H1 (cell line): ENCODE measurements at regions not wholly inside any gene's neighbourhood (a gene's known extent, or its start where the extent isn't known, plus 50 kb on each side); places are given as distances from the start of the nearest gene placed in this dataset.
"Not testable (repeated sequence)": the region's sequence is repeated elsewhere in the genome, so short reads cannot be mapped to it uniquely, and the experiment has no call there.

Experiments used
- CTCF ChIA-PET: fragments of 300-600 bp; sonication (Branson Sonifier 250); formaldehyde crosslinking; loops from one replicate; lab custom pipeline; 2021; ENCODE audit not compliant: partially characterized antibody; lab: Charles Lee
- POLR2A ChIA-PET: fragments of 300-600 bp; sonication (Branson Sonifier 250); formaldehyde crosslinking; loops from one replicate; lab custom pipeline; 2021; ENCODE audit warnings: inconsistent platforms; ENCODE audit not compliant: partially characterized antibody; lab: Charles Lee
- DNase-seq, 2 experiments: peaks; one replicate each; pipeline versions ENCODE4 v3.0.0 to v3.0.0-alpha.2; 2010 to 2022; ENCODE audit warnings: low spot score in 2 of 2, low read depth in 1 of 2, mixed read lengths in 1 of 2
- FAIRE-seq: peaks from 2 replicates; lab custom pipeline; 2011; peaks lifted over from hg19 to GRCh38; lab: Jason Lieb, UNC
- H2AFZ ChIP-seq: 2 replicates; pipeline ENCODE4 v1.8.1; 2012; ENCODE audit warnings: low read length, inconsistent platforms
- H2AK5ac ChIP-seq: 2 replicates; pipeline ENCODE4 v1.6.1; 2013; ENCODE audit warnings: low read depth, low read length
- H2BK120ac ChIP-seq: replicated peaks from 2 replicates; pipeline ENCODE3; 2013; ENCODE audit warnings: low read depth, low read length, inconsistent platforms
- H2BK12ac ChIP-seq: 2 replicates; pipeline ENCODE4 v1.6.1; 2013; ENCODE audit warnings: low read depth, low read length
- H2BK15ac ChIP-seq: 2 replicates; pipeline ENCODE4 v1.6.1; 2013; ENCODE audit warnings: low read length
- H2BK20ac ChIP-seq: 2 replicates; pipeline ENCODE4 v1.6.1; 2013; ENCODE audit warnings: low read length
- H2BK5ac ChIP-seq: 2 replicates; pipeline ENCODE4 v1.6.1; 2013; ENCODE audit warnings: low read depth, low read length
- H3K14ac ChIP-seq: 2 replicates; pipeline ENCODE4 v1.6.1; 2013; ENCODE audit warnings: inconsistent platforms; ENCODE audit not compliant: insufficient read length
- H3K18ac ChIP-seq: 2 replicates; pipeline ENCODE4 v1.6.1; 2013; ENCODE audit warnings: low read length; ENCODE audit errors: extremely low read depth
- H3K23ac ChIP-seq: 2 replicates; pipeline ENCODE4 v1.6.1; 2013; ENCODE audit warnings: inconsistent platforms; ENCODE audit not compliant: insufficient read length
- H3K23me2 ChIP-seq: 2 replicates; pipeline ENCODE4 v1.6.1; 2013; ENCODE audit warnings: low read depth, low read length
- H3K27ac ChIP-seq: 2 replicates; pipeline ENCODE4 v1.6.1; 2011; ENCODE audit warnings: low read depth, low read length, inconsistent platforms
- H3K27me3 ChIP-seq, 4 experiments: replicated peaks in 1 of 4; 1 replicate in 1 of 4; 2 replicates in 3 of 4; pipeline versions ENCODE4 v1.6.1 to v1.8.1; 2011 to 2013; ENCODE audit warnings: low read length in 3 of 4, mild to moderate bottlenecking in 3 of 4, inconsistent platforms in 2 of 4, mixed read lengths in 2 of 4, moderate library complexity in 1 of 4; ENCODE audit not compliant: control insufficient read depth in 3 of 4, insufficient read depth in 3 of 4; ENCODE audit errors: extremely low read depth in 1 of 4
- H3K36me3 ChIP-seq, 4 experiments: 2 replicates each; pipeline versions ENCODE4 v1.6.1 to v1.8.1; 2011 to 2013; ENCODE audit warnings: mild to moderate bottlenecking in 4 of 4, low read length in 3 of 4, moderate library complexity in 2 of 4, control low read depth in 1 of 4, inconsistent platforms in 1 of 4; ENCODE audit not compliant: insufficient read depth in 4 of 4, control insufficient read depth in 2 of 4
- H3K4ac ChIP-seq: replicated peaks from 2 replicates; pipeline ENCODE3; 2013; ENCODE audit warnings: low read length, low read depth, mixed read lengths, inconsistent platforms; ENCODE audit not compliant: insufficient read length
- H3K4me1 ChIP-seq, 4 experiments: replicated peaks in 1 of 4; 1 replicate in 1 of 4; 2 replicates in 3 of 4; pipeline versions ENCODE4 v1.6.1 to v1.8.1; 2011 to 2013; ENCODE audit warnings: low read length in 3 of 4, inconsistent platforms in 2 of 4, mixed read lengths in 1 of 4; ENCODE audit not compliant: insufficient read depth in 4 of 4, control insufficient read depth in 3 of 4
- H3K4me2 ChIP-seq, 2 experiments: 2 replicates each; pipeline versions ENCODE4 v1.6.1 to v1.8.1; 2011 to 2013; ENCODE audit warnings: low read depth in 2 of 2, low read length in 2 of 2, control low read depth in 1 of 2, inconsistent platforms in 1 of 2, mild to moderate bottlenecking in 1 of 2; ENCODE audit not compliant: insufficient read depth in 1 of 2
- H3K4me3 ChIP-seq, 4 experiments: fragments of 200-600, 300-600 bp in 1 of 4; sonication (generic), shearing (Covaris generic), sonication (Bioruptor Twin) in 1 of 4; 2 replicates each; pipeline versions ENCODE4 v1.5.1 to v1.8.1; 2011 to 2016; ENCODE audit warnings: low read length in 4 of 4, low read depth in 3 of 4, control low read depth in 2 of 4, inconsistent platforms in 2 of 4, mild to moderate bottlenecking in 2 of 4, mixed read lengths in 1 of 4, moderate library complexity in 1 of 4; ENCODE audit not compliant: insufficient read depth in 2 of 4; ENCODE audit errors: extremely low read depth in 1 of 4
- H3K56ac ChIP-seq: replicated peaks from 2 replicates; pipeline ENCODE3; 2013; ENCODE audit warnings: low read depth, mild to moderate bottlenecking, mixed read lengths, low read length, inconsistent platforms; ENCODE audit not compliant: insufficient read length
- H3K79me1 ChIP-seq: 2 replicates; pipeline ENCODE4 v1.6.1; 2013; ENCODE audit warnings: low read depth, low read length, control low read depth
- H3K79me2 ChIP-seq, 2 experiments: 2 replicates each; pipeline versions ENCODE4 v1.6.1 to v1.8.1; 2012 to 2013; ENCODE audit warnings: low read length in 2 of 2, mild to moderate bottlenecking in 2 of 2, inconsistent platforms in 1 of 2; ENCODE audit not compliant: insufficient read depth in 2 of 2, control insufficient read depth in 1 of 2
- H3K9ac ChIP-seq, 4 experiments: replicated peaks in 1 of 4; 1 replicate in 1 of 4; 2 replicates in 3 of 4; pipeline versions ENCODE4 v1.6.1 to v1.8.1; 2011 to 2013; ENCODE audit warnings: low read depth in 3 of 4, low read length in 3 of 4, control low read depth in 2 of 4, mild to moderate bottlenecking in 2 of 4, moderate library complexity in 2 of 4, inconsistent platforms in 1 of 4; ENCODE audit errors: extremely low read depth in 1 of 4
- H3K9me3 ChIP-seq, 2 experiments: 2 replicates each; pipeline versions ENCODE4 v1.6.1 to v1.8.1; 2012 to 2013; ENCODE audit warnings: mild to moderate bottlenecking in 2 of 2, moderate library complexity in 2 of 2, control low read depth in 1 of 2, inconsistent platforms in 1 of 2, low read depth in 1 of 2, low read length in 1 of 2, mixed read lengths in 1 of 2; ENCODE audit not compliant: insufficient read depth in 2 of 2
- H4K20me1 ChIP-seq, 2 experiments: replicated peaks in 1 of 2; 2 replicates each; pipeline versions ENCODE3 to v1.8.1; 2011 to 2013; ENCODE audit warnings: inconsistent platforms in 2 of 2, low read length in 2 of 2, mild to moderate bottlenecking in 1 of 2; ENCODE audit not compliant: insufficient read depth in 2 of 2, control insufficient read depth in 1 of 2
- H4K5ac ChIP-seq: 2 replicates; pipeline ENCODE4 v1.6.1; 2013; ENCODE audit warnings: low read length, low read depth, mixed read lengths, inconsistent platforms; ENCODE audit not compliant: insufficient read length
- H4K8ac ChIP-seq: 2 replicates; pipeline ENCODE4 v1.8.0; 2013; ENCODE audit warnings: mild to moderate bottlenecking, moderate library complexity, low read length, inconsistent platforms; ENCODE audit not compliant: insufficient read depth; ENCODE audit errors: extremely low read depth
- H4K91ac ChIP-seq: replicated peaks from 2 replicates; pipeline ENCODE3; 2013; ENCODE audit warnings: low read length, mixed read lengths, inconsistent platforms; ENCODE audit not compliant: insufficient read length
- WGBS, 2 experiments: shearing (Covaris generic) in 1 of 2; methylation state at CpG; one replicate each; pipeline versions ENCODE4 v1.1.6 to v1.1.7; 2013 to 2015; ENCODE audit warnings: low lambda C conversion rate in 2 of 2, mixed read lengths in 2 of 2, inconsistent platforms in 1 of 2, low coverage in 1 of 2, missing lambda C conversion rate in 1 of 2; ENCODE audit not compliant: insufficient replicate concordance in 2 of 2, insufficient coverage in 1 of 2, insufficient read length in 1 of 2; ENCODE audit errors: extremely low coverage in 1 of 2, missing lambda C conversion rate in 1 of 2; 5-methylcytosine and 5-hydroxymethylcytosine counted together

- CTCF ChIA-PET, result not testable (repeated sequence)
These were observed 577.8 kb downstream of the NAP1L3 start for GRCh38 chrX:93095535-93095934.

More at GRCh38 chrX:93095535-93095934, 577.8 kb downstream of the NAP1L3 start:
- 0% methylated on average over 1 of the region's 1 CpG; no CpG with 5 or more reads in 1 of the 2 experiments for WGBS, 2 experiments
- H3K4ac ChIP-seq, H3K27me3 ChIP-seq, POLR2A ChIA-PET, H3K56ac ChIP-seq, H3K27ac ChIP-seq, H3K4me3 ChIP-seq, H4K91ac ChIP-seq, H3K79me2 ChIP-seq, H4K20me1 ChIP-seq, H3K9me3 ChIP-seq, H3K4me2 ChIP-seq, H3K14ac ChIP-seq, H2BK15ac ChIP-seq, H3K23me2 ChIP-seq, H2BK120ac ChIP-seq, H2BK20ac ChIP-seq, H3K36me3 ChIP-seq, H3K9ac ChIP-seq, H2BK5ac ChIP-seq, DNase-seq, H2AK5ac ChIP-seq, H3K23ac ChIP-seq, H3K18ac ChIP-seq, H3K79me1 ChIP-seq, H4K5ac ChIP-seq, H2BK12ac ChIP-seq, H4K8ac ChIP-seq, H2AFZ ChIP-seq, H3K4me1 ChIP-seq: not testable (repeated sequence)
- FAIRE-seq, result peak; percentile 100
